Erythroblast (primary cell): ENCODE measurements at regions not wholly inside any gene's neighbourhood (a gene's known extent, or its start where the extent isn't known, plus 50 kb on each side); places are given as distances from the start of the nearest gene placed in this dataset.
"Not testable (repeated sequence)": the region's sequence is repeated elsewhere in the genome, so short reads cannot be mapped to it uniquely, and the experiment has no call there.

Source experiments
- GATA1 ChIP-seq: IDR thresholded peaks from 2 replicates; pipeline ENCODE4 v1.6.1; 2011; ENCODE audit warnings: low read depth, mild to moderate bottlenecking, control low read depth, low read length, moderate library complexity
- POLR2A ChIP-seq: IDR thresholded peaks from 2 replicates; pipeline ENCODE4 v1.6.1; 2011; ENCODE audit warnings: mild to moderate bottlenecking, low read length

DNA sequence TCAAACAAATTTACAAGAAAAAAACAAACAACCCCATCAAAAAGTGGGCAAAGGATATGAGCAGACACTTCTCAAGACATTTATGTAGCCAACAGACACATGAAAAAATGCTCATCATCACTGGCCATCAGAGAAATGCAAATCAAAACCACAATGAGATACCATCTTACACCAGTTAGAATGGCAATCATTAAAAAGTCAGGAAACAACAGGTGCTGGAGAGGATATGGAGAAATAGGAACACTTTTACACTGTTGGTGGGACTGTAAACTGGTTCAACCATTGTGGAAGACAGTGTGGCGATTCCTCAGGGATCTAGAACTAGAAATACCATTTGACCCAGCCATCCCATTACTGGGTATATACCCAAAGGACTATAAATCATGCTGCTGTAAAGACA is 77.1 kb upstream of the SIM2 start:
- not testable (repeated sequence) for TF ChIP-seq POLR2A, GATA1
